GM19240 (cell line): ENCODE measurements at regions not wholly inside any gene's neighbourhood (a gene's known extent, or its start where the extent isn't known, plus 50 kb on each side); places are given as distances from the start of the nearest gene placed in this dataset.

Experiments
- DNase-seq: peaks from one replicate; pipeline ENCODE4 v3.0.0; 2011; ENCODE audit warnings: low spot score; ENCODE audit not compliant: insufficient read length

- no peak for DNase-seq
These were observed 156.3 kb downstream of the TMX1 start for GRCh38 chr14:51396222-51396815.

DNA sequence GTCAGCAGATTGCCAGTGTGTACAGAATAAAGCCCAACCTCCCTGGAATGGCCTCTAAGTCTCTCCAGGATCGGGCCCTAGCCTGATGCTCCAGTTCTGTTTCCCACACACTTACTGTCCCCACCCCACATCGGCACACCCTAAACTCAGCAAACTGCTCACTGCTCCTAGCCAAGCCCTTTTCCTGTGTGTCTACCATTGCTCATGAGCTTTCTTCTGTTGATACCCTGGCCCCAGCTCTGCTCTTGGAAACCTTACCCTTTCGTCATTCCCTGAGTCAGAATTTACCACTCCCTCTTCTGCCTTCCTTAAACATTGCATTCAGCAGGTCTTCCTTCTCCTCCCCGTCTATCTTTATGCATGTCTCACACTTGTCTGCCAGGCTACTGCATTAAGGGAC is 158.9 kb downstream of the TMX1 start:
- DNase-seq: no peak

DNA sequence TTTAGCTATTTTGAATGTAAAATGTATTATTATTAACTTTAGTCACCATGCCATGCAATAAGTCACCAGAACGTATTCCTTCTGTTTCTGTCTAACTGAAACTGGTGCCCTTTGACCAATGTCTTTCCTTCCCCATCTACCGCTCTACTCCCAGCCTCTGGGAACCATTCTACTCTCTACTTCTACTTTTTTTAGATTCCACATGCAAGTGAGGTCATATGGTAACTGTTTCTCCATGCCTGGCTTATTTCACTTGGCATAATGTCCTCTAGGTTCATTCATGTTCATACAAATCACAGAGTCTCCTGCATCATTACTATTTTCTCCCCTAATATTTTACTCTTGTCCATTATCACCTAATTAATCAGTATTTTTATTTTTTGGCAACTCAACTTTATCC is 160.1 kb downstream of the TMX1 start:
- no peak for DNase-seq

DNA sequence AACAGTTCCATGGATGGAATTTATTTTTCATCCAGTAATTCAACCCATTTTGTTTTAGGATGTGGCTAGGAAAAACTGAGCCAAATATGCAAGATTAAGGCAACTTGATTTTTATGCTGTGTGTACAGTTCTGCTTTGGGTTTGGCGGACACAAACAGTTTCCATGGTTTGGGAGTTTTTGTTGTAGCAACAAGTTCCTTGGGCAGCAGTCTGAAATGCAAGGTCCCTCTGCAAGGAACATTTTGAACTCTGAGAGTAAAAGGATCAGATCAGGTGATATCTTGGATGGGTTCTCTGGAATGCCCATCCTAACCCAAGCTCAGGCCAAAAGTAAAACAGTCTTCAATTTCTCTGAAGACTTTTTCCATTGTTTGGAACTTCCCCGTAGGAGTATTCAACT is 161.2 kb downstream of the TMX1 start:
- no peak for DNase-seq

GRCh38 chr14:51401756-51402155 is 161.7 kb downstream of the TMX1 start:
- no peak for DNase-seq

- DNase-seq: no peak
These were observed 170.8 kb downstream of the TMX1 start for GRCh38 chr14:51410897-51411296.

DNA sequence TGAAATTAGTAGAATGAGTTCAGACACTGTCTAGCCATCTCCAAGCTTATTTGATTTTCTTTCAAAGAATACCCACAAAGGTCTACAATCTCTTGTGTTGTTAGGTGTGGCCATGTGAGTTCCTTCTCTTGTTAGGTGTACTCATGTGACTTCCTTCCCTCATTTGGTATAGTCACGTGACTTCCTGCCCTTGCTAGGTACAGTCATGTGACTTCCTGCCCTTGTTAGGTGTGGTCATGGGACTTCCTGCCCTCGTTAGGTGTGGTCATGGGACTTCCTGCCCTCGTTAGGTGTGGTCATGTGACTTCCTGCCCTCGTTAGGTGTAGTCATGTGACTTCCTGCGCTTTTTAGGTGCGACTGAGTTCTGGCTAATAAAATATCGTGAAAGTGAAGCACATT is 179.6 kb downstream of the TMX1 start:
- DNase-seq: no peak

DNA sequence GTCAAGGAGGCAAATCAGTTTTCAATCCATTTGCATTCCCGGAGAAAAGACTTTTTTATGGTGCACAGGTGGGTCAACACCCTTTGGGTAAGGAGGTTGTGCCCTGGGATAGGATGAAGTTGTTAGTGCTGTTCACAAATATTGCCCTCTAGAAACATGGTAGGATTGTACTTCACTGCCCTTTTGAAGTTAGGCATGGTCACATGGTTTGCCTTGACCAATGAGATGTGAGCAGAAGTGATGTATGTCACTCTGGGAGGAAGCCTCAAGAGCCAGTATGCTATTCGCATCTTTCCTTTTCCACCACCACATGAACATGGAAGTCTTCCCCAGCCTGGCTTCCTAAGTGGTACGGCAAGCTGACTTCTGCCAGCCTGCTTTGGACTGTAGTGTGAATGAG is 182.7 kb downstream of the TMX1 start:
- DNase-seq: no peak

DNA sequence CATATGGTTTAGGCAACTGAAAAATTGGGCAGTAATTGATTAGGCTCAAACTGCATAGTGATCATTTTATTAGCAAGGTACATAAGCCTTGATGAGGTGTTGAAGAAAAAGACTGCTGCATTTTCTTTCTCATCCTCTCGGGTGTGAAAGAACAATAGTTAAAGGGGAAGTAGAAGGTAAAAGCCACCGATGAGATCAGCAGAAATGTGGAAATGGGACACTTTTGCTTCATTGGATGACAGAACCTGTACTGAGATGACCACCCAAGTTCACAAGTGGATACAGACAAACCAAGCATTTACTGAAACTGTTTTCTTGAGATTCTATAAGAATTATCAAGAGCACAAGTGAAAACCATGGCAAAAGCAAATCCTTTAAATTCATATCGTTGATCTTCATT is 184.0 kb downstream of the TMX1 start:
- no peak for DNase-seq

- DNase-seq: no peak
These were observed 184.7 kb downstream of the TMX1 start for GRCh38 chr14:51424561-51425251.

DNA sequence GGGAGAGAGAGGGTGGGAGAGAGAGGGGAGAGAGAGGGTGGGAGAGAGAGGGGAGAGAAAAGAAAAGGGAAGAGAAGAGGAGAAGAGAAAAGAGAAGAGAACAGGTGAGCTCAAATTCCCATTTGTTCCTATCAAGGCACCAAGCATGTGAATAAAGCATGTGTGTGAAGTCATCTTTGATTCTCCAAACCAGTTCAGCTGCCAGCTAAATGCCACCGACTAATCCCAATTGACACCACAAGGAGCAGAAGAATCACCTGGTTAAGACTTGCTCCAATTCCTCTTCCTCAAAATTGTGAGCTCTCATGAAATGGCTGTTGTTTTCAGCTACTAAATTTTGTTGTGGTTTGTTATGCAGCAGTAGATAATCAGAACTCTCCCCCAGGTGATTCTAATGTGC is 188.9 kb downstream of the TMX1 start:
- DNase-seq: no peak

GRCh38 chr14:51430079-51430478 is 190.0 kb downstream of the TMX1 start:
- DNase-seq: no peak

GRCh38 chr14:51430633-51431032 is 190.6 kb downstream of the TMX1 start:
- no peak for DNase-seq

DNA sequence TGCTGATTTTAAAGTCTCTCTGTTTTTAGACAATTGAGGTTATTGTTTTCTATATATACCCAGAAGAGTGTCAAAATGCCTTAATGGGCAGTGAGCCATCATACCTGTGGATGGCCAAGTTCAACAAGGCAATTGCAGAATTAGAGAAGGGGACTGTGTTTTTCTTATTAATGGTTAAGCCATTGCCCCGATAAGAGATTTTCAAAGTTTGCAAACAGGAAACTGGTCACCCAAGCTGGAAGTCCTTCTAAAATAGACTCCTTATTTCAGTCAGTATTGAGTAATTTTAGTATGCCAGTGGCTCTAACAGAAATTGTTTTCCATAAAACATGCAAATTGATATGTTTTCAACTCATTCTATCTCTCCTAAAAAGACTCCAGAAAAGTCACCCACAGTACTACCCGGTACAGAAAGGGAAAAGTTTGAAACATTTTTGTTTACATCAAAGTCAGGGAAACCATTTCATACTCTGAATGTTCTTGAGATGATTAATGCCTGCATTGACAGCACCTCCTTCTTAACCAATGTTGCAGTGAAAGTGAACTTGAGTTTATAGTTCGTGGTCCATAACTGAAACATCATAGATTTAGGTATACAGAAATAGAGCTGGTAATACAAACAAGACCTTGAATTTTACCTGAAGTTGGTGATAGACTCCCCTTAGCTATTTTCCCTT is 191.1 kb downstream of the TMX1 start:
- DNase-seq: no peak

- DNase-seq: no peak
These were observed 191.7 kb downstream of the TMX1 start for GRCh38 chr14:51431741-51432140.

DNA sequence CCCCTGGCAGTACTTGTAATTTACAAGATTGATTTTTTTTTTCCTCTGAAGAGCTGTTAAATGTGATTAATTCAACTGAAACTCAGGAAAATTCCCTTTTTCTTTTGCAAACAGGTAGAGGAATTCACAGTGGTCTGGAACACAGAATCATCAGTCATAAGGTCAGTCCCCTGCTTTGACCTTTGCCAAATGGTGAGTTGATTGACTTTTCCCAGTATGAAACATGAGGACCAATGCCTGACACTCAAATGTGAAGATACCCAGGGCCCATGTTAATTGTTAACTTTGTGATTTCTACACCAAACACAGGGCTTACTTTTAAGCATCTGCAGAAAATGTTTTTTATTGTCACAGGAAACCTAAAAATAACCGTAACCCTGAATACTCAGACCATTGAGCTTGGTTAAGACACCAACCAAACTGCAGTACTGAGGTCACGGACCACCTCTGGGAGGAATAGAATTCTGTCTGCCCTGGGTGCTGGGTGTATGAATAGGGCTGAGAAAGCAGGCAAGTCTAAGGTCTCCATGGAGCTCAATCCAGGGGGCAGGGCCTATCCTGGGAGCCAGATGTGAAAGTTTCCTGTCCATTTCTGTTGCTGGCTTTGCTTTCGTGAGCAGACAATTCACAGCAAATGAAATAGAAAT is 192.4 kb downstream of the TMX1 start:
- DNase-seq: no peak

DNA sequence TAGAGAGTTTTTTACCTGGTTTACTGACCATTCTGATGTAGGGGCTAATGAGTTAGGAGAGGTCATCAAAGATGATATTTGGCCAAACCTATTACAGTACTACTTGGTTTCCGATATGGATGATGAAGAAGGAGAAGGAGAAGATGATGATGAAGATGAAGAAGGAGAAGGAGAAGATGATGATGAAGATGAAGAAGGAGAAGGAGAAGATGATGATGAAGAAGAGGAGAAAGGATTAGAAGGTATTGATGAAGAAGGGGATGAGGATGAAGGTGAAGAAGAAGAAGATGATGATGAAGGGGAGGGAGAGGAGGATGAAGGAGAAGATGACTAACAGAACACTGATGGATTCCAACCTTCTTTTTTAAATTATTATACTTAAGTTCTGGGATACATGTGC is 196.6 kb downstream of the TMX1 start:
- no peak for DNase-seq

- no peak for DNase-seq
These were observed 199.8 kb downstream of the TMX1 start for GRCh38 chr14:51439896-51440295.

DNA sequence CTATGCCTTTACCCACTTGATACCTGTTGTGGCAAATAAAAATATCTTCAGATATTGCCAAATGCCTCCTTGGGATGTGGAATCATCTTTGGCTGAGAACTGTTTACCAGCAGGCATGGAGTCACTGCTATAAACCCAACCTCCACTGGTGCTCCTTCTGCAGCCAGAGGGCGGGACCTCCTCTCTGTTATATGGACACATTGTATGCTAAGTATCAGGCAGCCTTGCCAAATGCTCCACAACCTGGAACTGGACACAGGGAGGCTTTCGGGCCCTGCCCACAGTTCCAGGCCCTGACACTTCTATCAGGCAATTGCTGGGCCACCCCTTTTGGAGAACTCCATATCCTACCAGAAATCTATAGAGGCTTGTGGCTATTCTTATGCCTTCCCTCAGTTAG is 201.0 kb downstream of the TMX1 start:
- no peak for DNase-seq

- no peak for DNase-seq
These were observed 202.6 kb downstream of the TMX1 start for GRCh38 chr14:51442513-51443175.

DNA sequence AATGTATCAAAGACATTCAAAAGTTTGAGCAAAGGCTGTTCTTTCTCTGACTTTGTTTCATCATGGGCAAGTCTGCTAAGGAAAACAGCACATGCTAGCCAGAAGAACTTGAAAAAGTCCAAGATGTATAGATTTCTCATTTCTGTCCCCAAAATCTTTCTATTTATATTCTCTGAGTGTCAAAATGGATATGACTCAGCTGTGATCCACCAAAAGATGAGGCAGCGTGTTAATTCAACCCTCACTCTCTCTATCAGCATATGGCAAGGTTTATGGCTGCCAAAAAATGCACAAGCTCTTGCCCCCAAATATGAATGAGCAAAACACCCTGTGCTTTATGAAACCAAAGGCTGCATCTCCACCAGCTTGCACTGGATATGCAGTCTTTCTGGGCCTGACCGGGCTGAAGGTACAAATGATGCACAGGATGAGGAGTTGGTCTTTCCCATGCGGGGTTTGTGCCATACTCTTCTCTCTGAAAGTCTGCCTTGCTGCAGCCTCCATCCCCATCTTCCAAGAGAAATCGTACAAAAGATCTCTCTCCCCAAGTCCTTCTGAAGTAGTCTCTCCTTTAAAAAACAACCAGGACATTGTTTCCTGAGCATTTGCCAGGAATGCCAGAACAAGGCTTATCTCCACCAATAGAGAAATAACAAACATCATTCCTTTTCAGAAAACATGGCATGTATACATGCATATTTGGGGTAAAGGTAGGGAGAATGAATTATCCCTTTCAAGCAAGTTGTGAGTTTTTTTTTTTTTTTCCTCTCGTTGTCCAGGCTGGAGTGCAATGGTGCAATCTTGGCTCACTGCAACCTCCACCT is 203.4 kb downstream of the TMX1 start:
- DNase-seq: no peak
